ENCODE measurements at regions not wholly inside any gene's neighbourhood (a gene's known extent, or its start where the extent isn't known, plus 50 kb on each side); places are given as distances from the start of the nearest gene placed in this dataset.

GRCh38 chr2:185404578-185404977 lies 334.0 kb upstream of the FSIP2 start:
- H3K9me3 ChIP-seq (ENCODE audit: control insufficient read depth, low read depth, low read length): no peaks in the 10 kb centered on the region
- no peaks in the 10 kb centered on the region for H3K4me1 ChIP-seq (ENCODE audit: insufficient read depth, low read length)
- H3K36me3 Mint-ChIP-seq (ENCODE audit: insufficient read depth in 1 of 3, low read depth in 3 of 3): no peaks in the 10 kb centered on the region
- no peak overlapping the region for H2BK12ac ChIP-seq (ENCODE audit: insufficient read length, low read depth, low read length)
- H3K4me2 ChIP-seq (ENCODE audit: insufficient read depth, insufficient read length, low read length): no peak overlapping the region
- no peak overlapping the region for H4K8ac ChIP-seq (replicated peaks; ENCODE audit: insufficient read length, low read depth, low read length)
- no peak overlapping the region for H3K4me3 Mint-ChIP-seq
- no peaks in the 10 kb centered on the region for H3K79me2 ChIP-seq (ENCODE audit: insufficient read depth, low read length)
- H3K18ac ChIP-seq (ENCODE audit: insufficient read length, low read depth, low read length): no peak overlapping the region
- no peaks in the 10 kb centered on the region for H3K27me3 ChIP-seq (ENCODE audit: insufficient read depth, low read length)
- no peak overlapping the region for H3K9ac ChIP-seq (ENCODE audit: extremely low read depth, insufficient read length, low read length)
- no peaks in the 10 kb centered on the region for H3K23me2 ChIP-seq (ENCODE audit: insufficient read length, low read depth, low read length, poor library complexity, severe bottlenecking)
- no peak overlapping the region for H4K5ac ChIP-seq (ENCODE audit: insufficient read length, low read depth, low read length)
- H3T11ph ChIP-seq (ENCODE audit: low read length): no peak overlapping the region
- H3K79me1 ChIP-seq (ENCODE audit: insufficient read depth, low read depth, low read length, poor library complexity, severe bottlenecking): no peaks in the 10 kb centered on the region
- no peak overlapping the region for H3K27ac ChIP-seq (ENCODE audit: insufficient read length, low read depth, low read length)
- H3K9me3 Mint-ChIP-seq: no peaks in the 10 kb centered on the region
- no peak overlapping the region for H2BK5ac ChIP-seq (ENCODE audit: insufficient read length, low read length)
- no peak for DNase-seq
- TF ChIP-seq CTCF (conservative IDR thresholded peaks at IDR 0.05): no peak
- H2AK5ac ChIP-seq (ENCODE audit: insufficient read length, low read length): no peak overlapping the region
- H3K14ac ChIP-seq (ENCODE audit: insufficient read depth, low read length): no peak overlapping the region
- no peak overlapping the region for H4K91ac ChIP-seq (ENCODE audit: insufficient read length, low read depth, low read length)
- WGBS (ENCODE audit: extremely low coverage, insufficient read length, low lambda C conversion rate): no CpG with 5 or more reads among the region's 2 CpGs
- no peaks in the 10 kb centered on the region; a peak in 1 of 4 replicates for H3K4me1 Mint-ChIP-seq
- H2AFZ ChIP-seq (ENCODE audit: low read length): no peak overlapping the region
- H3K27ac Mint-ChIP-seq: no peak overlapping the region
- H4K20me1 ChIP-seq (ENCODE audit: control insufficient read depth, insufficient read depth, insufficient read length): no peaks in the 10 kb centered on the region
- H2BK20ac ChIP-seq (ENCODE audit: low read depth, low read length, poor library complexity, severe bottlenecking): no peak overlapping the region
- H3K4ac ChIP-seq (ENCODE audit: low read depth, low read length): no peak overlapping the region
- no peak overlapping the region for H3K56ac ChIP-seq (ENCODE audit: insufficient read length, low read depth, low read length)
- no peak overlapping the region for H2BK120ac ChIP-seq (ENCODE audit: low read depth, low read length, poor library complexity, severe bottlenecking)
- no peaks in the 10 kb centered on the region for H3K27me3 Mint-ChIP-seq (ENCODE audit: low read depth)
- no peak overlapping the region for H3K23ac ChIP-seq (ENCODE audit: insufficient read length, low read depth, low read length)
- no peak overlapping the region for H2BK15ac ChIP-seq (ENCODE audit: low read depth, low read length)

Measured in H9 (cell line).